ENCODE measurements at regions not wholly inside any gene's neighbourhood (a gene's known extent, or its start where the extent isn't known, plus 50 kb on each side); places are given as distances from the start of the nearest gene placed in this dataset.

DNA sequence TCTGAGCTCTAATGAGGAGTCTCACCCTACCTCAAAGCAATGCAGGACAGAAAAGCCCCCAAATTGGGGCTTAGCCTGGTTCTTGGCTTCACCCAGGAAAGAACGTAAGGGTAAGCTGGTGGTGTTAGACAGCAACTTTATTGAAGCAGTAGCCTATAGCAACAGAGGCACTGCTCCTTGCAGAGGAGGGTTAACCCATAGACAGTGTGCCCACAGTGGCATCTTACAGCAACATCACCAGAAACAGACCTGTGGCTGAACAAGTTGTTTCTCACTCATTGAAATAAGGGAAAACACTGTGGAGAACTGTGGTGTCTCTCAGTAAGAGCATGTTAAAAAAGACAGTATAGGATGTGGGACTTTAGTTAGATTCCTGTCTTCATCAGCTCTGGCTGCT lies 80.4 kb upstream of the SPTLC3 start:
- H3K27me3 ChIP-seq (ENCODE audit: insufficient read depth, low read length, poor library complexity), result peaks cover 8% of the 10 kb centered on the region
- H3K9me3 ChIP-seq (ENCODE audit: insufficient read depth, low read length, severe bottlenecking), result no peaks in the 10 kb centered on the region
- DNase-seq (no peak), ATAC-seq (ENCODE audit: insufficient read depth, low read depth) (no peak)
- no peak overlapping the region for H3K9ac ChIP-seq (ENCODE audit: low read depth, low read length)
- H3K4me1 ChIP-seq (ENCODE audit: insufficient read depth, low read length), result no peaks in the 10 kb centered on the region
- no peak overlapping the region for H3K4me3 ChIP-seq (ENCODE audit: low read depth in 1 of 2, low read length in 2 of 2)
- H3K4me2 ChIP-seq (ENCODE audit: insufficient read depth, low read length), result no peak overlapping the region
- no peak for TF ChIP-seq EZH2 (IDR thresholded peaks at IDR 0.05; ENCODE audit: borderline replicate concordance, low read depth, low read length, severe bottlenecking)
- TF ChIP-seq, protein P1, sequence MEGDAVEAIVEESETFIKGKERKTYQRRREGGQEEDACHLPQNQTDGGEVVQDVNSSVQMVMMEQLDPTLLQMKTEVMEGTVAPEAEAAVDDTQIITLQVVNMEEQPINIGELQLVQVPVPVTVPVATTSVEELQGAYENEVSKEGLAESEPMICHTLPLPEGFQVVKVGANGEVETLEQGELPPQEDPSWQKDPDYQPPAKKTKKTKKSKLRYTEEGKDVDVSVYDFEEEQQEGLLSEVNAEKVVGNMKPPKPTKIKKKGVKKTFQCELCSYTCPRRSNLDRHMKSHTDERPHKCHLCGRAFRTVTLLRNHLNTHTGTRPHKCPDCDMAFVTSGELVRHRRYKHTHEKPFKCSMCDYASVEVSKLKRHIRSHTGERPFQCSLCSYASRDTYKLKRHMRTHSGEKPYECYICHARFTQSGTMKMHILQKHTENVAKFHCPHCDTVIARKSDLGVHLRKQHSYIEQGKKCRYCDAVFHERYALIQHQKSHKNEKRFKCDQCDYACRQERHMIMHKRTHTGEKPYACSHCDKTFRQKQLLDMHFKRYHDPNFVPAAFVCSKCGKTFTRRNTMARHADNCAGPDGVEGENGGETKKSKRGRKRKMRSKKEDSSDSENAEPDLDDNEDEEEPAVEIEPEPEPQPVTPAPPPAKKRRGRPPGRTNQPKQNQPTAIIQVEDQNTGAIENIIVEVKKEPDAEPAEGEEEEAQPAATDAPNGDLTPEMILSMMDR (IDR thresholded peaks at IDR 0.05; ENCODE audit: borderline replicate concordance, extremely low read depth, low read length, poor library complexity, severe bottlenecking), result no peak
- H3K79me2 ChIP-seq (ENCODE audit: insufficient read depth, low read length), result no peaks in the 10 kb centered on the region
- no peak overlapping the region for H3K27ac ChIP-seq (ENCODE audit: low read length)
- no peak overlapping the region for H2AFZ ChIP-seq (ENCODE audit: low read depth, low read length)
- no peaks in the 10 kb centered on the region for H4K20me1 ChIP-seq (ENCODE audit: insufficient read depth, low read length)
- no peaks in the 10 kb centered on the region for H3K36me3 ChIP-seq (ENCODE audit: insufficient read depth, low read length)

DNA sequence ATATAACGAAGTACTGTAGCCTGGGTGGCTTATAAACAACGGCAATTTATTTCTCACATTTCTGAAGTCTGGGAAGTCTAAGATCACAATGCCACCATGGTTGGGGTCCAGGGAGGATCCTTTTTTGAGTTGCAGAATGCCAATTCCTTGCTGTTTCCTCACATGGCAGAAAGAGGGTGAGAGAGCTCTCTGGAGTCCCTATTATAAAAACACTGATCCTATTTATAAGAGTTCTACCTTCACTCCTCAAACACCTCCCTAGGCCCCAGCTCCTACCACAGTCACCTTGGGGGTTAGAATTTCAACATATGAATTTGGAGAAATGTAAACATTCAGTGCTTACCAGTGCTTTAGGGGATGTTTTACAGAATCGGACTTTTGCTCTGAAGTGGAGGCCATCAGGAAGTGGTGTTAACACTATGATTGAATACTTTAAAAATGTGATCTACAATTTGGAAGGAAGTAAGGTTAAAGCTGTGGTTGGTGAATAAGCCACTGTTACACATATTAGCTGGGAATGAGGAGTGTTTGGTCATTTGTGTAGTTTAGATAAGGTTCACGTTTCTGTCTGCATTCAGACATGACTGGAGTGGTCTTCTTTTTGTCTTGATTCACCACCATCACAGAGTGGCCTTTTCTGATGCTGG lies 79.9 kb upstream of the SPTLC3 start:
- peaks cover 8% of the 10 kb centered on the region for H3K27me3 ChIP-seq (ENCODE audit: insufficient read depth, low read length, poor library complexity)
- no peaks in the 10 kb centered on the region for H3K9me3 ChIP-seq (ENCODE audit: insufficient read depth, low read length, severe bottlenecking)
- H3K27ac ChIP-seq (ENCODE audit: low read length), result no peak overlapping the region
- H3K36me3 ChIP-seq (ENCODE audit: insufficient read depth, low read length), result no peaks in the 10 kb centered on the region
- TF ChIP-seq, protein P1 (IDR thresholded peaks at IDR 0.05; ENCODE audit: borderline replicate concordance, extremely low read depth, low read length, poor library complexity, severe bottlenecking), result no peak
- TF ChIP-seq EZH2 (IDR thresholded peaks at IDR 0.05; ENCODE audit: borderline replicate concordance, low read depth, low read length, severe bottlenecking), result no peak
- H3K9ac ChIP-seq (ENCODE audit: low read depth, low read length), result no peak overlapping the region
- H3K4me1 ChIP-seq (ENCODE audit: insufficient read depth, low read length), result no peaks in the 10 kb centered on the region
- ATAC-seq (ENCODE audit: insufficient read depth, low read depth) (no peak), DNase-seq (no peak)
- no peaks in the 10 kb centered on the region for H4K20me1 ChIP-seq (ENCODE audit: insufficient read depth, low read length)
- no peak overlapping the region for H3K4me2 ChIP-seq (ENCODE audit: insufficient read depth, low read length)
- H3K79me2 ChIP-seq (ENCODE audit: insufficient read depth, low read length), result no peaks in the 10 kb centered on the region
- H3K4me3 ChIP-seq (ENCODE audit: low read depth in 1 of 2, low read length in 2 of 2), result no peak overlapping the region
- no peak overlapping the region for H2AFZ ChIP-seq (ENCODE audit: low read depth, low read length)

DNA sequence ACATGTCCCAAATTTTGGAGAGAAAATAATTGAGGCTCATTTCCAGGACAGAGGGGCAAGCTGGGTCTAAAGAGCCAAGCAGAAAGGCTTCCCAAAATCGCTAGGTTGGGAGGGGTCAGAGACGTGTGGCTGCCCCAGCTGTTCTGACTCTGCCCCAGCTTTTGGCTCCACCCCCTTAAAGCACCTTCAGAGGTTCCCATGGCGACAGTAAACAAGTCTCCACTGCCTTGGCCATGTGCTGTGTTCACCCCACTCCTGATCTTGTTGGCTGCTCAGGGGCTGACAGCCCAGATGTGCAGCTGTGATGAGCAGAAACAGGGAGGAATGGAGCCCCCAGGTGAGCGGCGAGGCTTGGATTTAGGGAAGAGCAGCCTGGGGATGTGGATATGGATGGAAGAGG lies 72.8 kb upstream of the SPTLC3 start:
- H3K9ac ChIP-seq (ENCODE audit: low read depth, low read length), result no peak overlapping the region
- H3K9me3 ChIP-seq (ENCODE audit: insufficient read depth, low read length, severe bottlenecking), result no peaks in the 10 kb centered on the region
- no peak overlapping the region for H3K27ac ChIP-seq (ENCODE audit: low read length)

More for the DNA sequence above, 72.8 kb upstream of the SPTLC3 start:
- Histone ChIP-seq H3K4me3 (ENCODE audit: low read depth in 1 of 2, low read length in 2 of 2) (no peak overlapping the region), H3K4me1 (ENCODE audit: insufficient read depth, low read length) (no peaks in the 10 kb centered on the region), H3K4me2 (ENCODE audit: insufficient read depth, low read length) (no peak overlapping the region), H3K79me2 (ENCODE audit: insufficient read depth, low read length) (no peaks in the 10 kb centered on the region), H2AFZ (ENCODE audit: low read depth, low read length) (no peak overlapping the region), H4K20me1 (ENCODE audit: insufficient read depth, low read length) (no peaks in the 10 kb centered on the region), H3K27me3 (ENCODE audit: insufficient read depth, low read length, poor library complexity) (peaks cover 8% of the 10 kb centered on the region), H3K36me3 (ENCODE audit: insufficient read depth, low read length) (no peaks in the 10 kb centered on the region)
- peak; percentile 40; the same call in 1 of the 3 replicates for ATAC-seq (ENCODE audit: insufficient read depth, low read depth)
- peak; percentile 11 for DNase-seq
- TF ChIP-seq, protein P1 (IDR thresholded peaks at IDR 0.05; ENCODE audit: borderline replicate concordance, extremely low read depth, low read length, poor library complexity, severe bottlenecking), result no peak
- no peak for TF ChIP-seq EZH2 (IDR thresholded peaks at IDR 0.05; ENCODE audit: borderline replicate concordance, low read depth, low read length, severe bottlenecking)
